Fibroblast of skin of right biceps (primary cell): ENCODE measurements at regions not wholly inside any gene's neighbourhood (a gene's known extent, or its start where the extent isn't known, plus 50 kb on each side); places are given as distances from the start of the nearest gene placed in this dataset.

ENCODE experiments used
- DNase-seq: peaks from one replicate; pipeline ENCODE4 v3.0.0-alpha.2; 2013

DNA sequence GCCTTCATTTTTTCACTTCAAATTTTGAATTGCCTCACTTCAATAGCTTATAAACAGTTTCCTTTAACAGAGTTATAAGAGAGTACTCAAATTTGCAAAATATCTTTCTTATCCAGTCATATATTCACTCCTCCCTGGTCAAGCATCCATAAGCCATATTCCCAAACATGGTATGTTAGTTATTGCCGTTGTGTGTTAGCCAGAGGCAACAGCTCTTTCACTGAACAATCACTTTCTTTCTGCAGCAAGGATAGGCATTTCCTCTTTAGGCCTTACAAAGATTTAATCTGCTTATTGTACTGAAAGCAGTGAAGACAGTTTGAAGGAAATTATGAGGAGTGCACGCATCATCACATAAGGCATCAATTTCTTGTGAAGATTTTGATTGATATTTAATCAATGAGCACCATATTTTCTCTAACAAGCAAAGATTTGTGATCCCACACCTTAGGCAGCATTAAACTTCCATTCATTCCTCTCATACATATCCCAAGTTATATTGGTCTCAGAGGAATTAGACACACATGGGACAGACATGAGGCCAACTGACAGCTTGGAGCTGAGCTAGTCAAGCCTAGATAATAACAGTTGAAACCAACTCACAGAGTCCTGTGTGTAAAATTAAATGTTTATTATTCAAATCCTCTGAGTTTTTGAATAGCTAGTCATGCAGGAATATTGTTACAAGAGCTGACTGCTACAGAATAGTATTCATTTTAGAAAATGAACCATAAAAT is 80.0 kb upstream of the EPHA6 start:
- DNase-seq = no peak

GRCh38 chr3:96748139-96748538 is 66.3 kb upstream of the EPHA6 start:
- no peak for DNase-seq

GRCh38 chr3:96750094-96750767 is 64.2 kb upstream of the EPHA6 start:
- no peak for DNase-seq

DNA sequence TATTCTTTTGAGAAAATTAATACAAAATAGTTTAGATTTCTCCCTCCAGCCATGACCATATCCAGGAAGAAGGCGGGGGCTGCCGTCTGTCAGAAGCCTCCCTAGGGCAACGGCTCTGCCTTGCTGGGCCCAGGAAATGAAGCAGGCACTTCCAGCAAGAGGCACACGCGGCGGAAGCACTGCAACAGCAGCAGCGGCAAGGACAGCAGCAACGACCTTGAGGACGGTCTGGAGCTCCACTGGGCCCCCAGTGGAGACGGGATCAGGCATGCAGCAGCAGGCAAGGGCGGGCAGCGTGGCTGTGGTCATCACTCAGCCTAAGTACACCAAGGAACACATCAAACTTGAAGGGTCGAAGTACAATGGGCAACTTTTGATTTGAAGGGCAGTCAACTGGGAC is 61.3 kb upstream of the EPHA6 start:
- no peak for DNase-seq

DNA sequence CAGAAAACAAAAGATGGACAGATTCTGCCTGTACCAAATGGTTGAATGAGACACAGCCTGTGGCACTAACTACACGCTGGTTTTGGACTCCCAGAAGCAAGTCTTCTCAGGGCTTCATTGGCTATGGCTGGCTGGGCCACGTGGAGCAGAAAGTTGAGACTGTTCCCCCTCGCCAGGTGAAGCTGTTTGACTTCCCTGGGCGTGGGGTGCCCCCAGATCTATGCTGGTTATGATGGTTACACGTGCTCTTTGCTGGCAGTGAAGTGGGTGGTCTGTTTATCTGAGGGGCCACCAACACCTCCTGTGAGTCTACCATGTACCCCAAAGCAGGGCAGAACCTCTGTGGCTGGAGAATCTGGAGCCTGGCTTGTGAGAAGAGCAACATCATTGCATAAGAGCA is 60.3 kb upstream of the EPHA6 start:
- DNase-seq = no peak

DNA sequence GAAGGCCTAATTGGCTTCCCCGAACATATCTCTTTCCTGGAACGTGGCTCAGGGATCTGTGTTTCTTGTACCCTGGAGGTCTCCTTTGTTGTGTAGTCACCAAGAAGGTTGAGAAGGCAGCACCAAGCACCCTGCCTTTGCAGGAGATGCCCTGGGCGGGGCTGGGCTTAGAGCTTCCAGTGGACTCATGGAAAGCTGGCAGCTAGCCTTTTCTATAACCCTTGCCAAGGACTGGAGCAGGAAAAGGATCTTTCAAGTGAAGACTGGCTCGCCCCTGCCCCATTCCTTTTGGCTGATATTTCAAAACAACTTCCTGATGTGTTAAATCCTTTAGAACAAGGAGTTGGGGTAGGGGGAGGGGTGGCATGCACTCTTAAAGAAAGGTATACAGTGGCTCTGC is 58.9 kb upstream of the EPHA6 start:
- DNase-seq = no peak

DNA sequence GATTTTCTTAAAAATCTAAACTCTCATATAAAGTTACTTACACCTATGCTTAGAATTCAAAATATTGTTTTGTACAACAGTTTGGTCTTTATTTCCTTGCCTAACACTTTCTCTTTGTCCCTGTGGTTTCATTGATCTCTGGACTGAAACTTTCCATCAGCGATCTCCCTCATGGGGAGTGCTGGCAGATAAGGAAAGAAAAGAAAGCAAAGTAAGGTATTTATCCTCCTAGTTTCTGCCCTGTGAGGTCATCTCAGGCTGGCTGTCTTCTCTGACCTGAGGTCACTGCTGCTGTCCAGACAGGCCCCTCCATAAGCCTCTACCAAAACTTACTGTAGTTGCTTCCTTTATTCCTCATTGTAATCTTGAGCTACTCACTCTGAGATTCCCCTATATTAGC is 57.9 kb upstream of the EPHA6 start:
- DNase-seq = no peak

DNA sequence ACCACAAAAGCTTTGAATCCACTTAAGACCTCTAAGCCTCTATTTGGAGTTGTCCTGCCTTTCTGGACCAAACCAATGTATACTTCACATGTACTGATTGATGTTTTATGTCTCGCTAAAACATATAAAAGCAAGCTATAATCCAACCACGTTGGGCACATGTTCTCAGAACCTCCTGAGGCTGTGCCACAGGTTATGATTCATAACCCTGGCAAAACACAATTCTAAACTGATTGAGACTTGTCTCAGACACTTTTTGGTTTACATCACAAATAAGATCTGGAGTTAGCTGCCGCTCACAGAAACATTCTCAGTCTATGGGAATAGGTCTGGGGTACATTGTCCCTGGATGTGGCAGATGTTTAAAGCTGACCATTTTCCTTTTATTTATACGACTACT is 53.4 kb upstream of the EPHA6 start:
- DNase-seq = no peak
